ENCODE measurements at regions not wholly inside any gene's neighbourhood (a gene's known extent, or its start where the extent isn't known, plus 50 kb on each side); places are given as distances from the start of the nearest gene placed in this dataset.

- no peak for DNase-seq (ENCODE audit: low spot score)
- Mint-ChIP-seq H3K27me3 (ENCODE audit: unreplicated experiment) (no peaks in the 10 kb centered on the region), H3K27ac (ENCODE audit: unreplicated experiment) (peak overlapping the region; percentile 86), H3K9me3 (ENCODE audit: unreplicated experiment) (no peaks in the 10 kb centered on the region), H3K36me3 (ENCODE audit: low read depth, unreplicated experiment) (peaks cover 3% of the 10 kb centered on the region), H3K4me3 (ENCODE audit: unreplicated experiment) (no peak overlapping the region), H3K4me1 (ENCODE audit: unreplicated experiment) (peaks cover 16% of the 10 kb centered on the region)
- TF ChIP-seq CTCF (IDR thresholded peaks at IDR 0.05; ENCODE audit: unreplicated experiment) = no peak
These were observed 146.0 kb downstream of the FOXA2 start for GRCh38 chr20:22438346-22438745.

- DNase-seq (ENCODE audit: low spot score) = no peak
- H3K27me3 Mint-ChIP-seq (ENCODE audit: unreplicated experiment) = no peaks in the 10 kb centered on the region
- no peaks in the 10 kb centered on the region for H3K9me3 Mint-ChIP-seq (ENCODE audit: unreplicated experiment)
- no peak for TF ChIP-seq CTCF (IDR thresholded peaks at IDR 0.05; ENCODE audit: unreplicated experiment)
- H3K4me1 Mint-ChIP-seq (ENCODE audit: unreplicated experiment) = peaks cover 16% of the 10 kb centered on the region
- no peak overlapping the region for H3K27ac Mint-ChIP-seq (ENCODE audit: unreplicated experiment)
- peaks cover 3% of the 10 kb centered on the region for H3K36me3 Mint-ChIP-seq (ENCODE audit: low read depth, unreplicated experiment)
- no peak overlapping the region for H3K4me3 Mint-ChIP-seq (ENCODE audit: unreplicated experiment)
These were observed 147.0 kb downstream of the FOXA2 start for GRCh38 chr20:22437354-22437753.

- Mint-ChIP-seq H3K36me3 (ENCODE audit: low read depth, unreplicated experiment) (peaks cover 3% of the 10 kb centered on the region), H3K9me3 (ENCODE audit: unreplicated experiment) (no peaks in the 10 kb centered on the region), H3K4me1 (ENCODE audit: unreplicated experiment) (no peaks in the 10 kb centered on the region), H3K4me3 (ENCODE audit: unreplicated experiment) (no peak overlapping the region), H3K27ac (ENCODE audit: unreplicated experiment) (no peak overlapping the region), H3K27me3 (ENCODE audit: unreplicated experiment) (peaks cover 2% of the 10 kb centered on the region)
- no peak for TF ChIP-seq CTCF (IDR thresholded peaks at IDR 0.05; ENCODE audit: unreplicated experiment)
- no peak for DNase-seq (ENCODE audit: low spot score)
These were observed 153.0 kb downstream of the FOXA2 start for GRCh38 chr20:22431419-22431818.

DNA sequence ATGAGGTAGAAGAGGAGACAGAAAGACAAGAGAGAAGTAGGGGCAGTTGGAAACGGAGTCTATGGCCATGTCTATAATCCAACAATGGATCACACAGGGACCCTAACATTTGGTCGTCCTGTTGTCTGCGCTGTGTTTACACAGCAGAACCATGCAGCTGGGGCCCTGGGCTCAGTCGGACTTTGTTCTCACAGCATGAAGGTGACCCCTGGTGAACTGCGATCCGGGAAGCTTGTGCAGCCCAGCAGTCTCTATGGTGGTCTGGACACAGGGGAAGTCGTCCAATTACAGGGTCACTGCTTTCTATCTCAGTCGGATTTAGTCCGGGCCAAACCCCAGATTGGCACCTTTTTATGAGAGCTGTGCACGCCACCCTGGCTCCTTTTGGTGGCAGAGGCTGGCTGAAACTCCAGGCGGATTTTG, 153.6 kb downstream of the FOXA2 start:
- H3K27ac Mint-ChIP-seq (ENCODE audit: unreplicated experiment) = no peak overlapping the region
- no peaks in the 10 kb centered on the region for H3K9me3 Mint-ChIP-seq (ENCODE audit: unreplicated experiment)
- H3K4me3 Mint-ChIP-seq (ENCODE audit: unreplicated experiment) = no peak overlapping the region
- peaks cover 3% of the 10 kb centered on the region for H3K36me3 Mint-ChIP-seq (ENCODE audit: low read depth, unreplicated experiment)
- H3K4me1 Mint-ChIP-seq (ENCODE audit: unreplicated experiment) = no peaks in the 10 kb centered on the region
- DNase-seq (ENCODE audit: low spot score) = no peak
- H3K27me3 Mint-ChIP-seq (ENCODE audit: unreplicated experiment) = peaks cover 2% of the 10 kb centered on the region
- TF ChIP-seq CTCF (IDR thresholded peaks at IDR 0.05; ENCODE audit: unreplicated experiment) = no peak

- peaks cover 3% of the 10 kb centered on the region for H3K36me3 Mint-ChIP-seq (ENCODE audit: low read depth, unreplicated experiment)
- DNase-seq (ENCODE audit: low spot score) = no peak
- H3K9me3 Mint-ChIP-seq (ENCODE audit: unreplicated experiment) = no peaks in the 10 kb centered on the region
- no peaks in the 10 kb centered on the region for H3K4me1 Mint-ChIP-seq (ENCODE audit: unreplicated experiment)
- no peak overlapping the region for H3K27ac Mint-ChIP-seq (ENCODE audit: unreplicated experiment)
- TF ChIP-seq CTCF (IDR thresholded peaks at IDR 0.05; ENCODE audit: unreplicated experiment) = no peak
- no peak overlapping the region for H3K4me3 Mint-ChIP-seq (ENCODE audit: unreplicated experiment)
- H3K27me3 Mint-ChIP-seq (ENCODE audit: unreplicated experiment) = peaks cover 2% of the 10 kb centered on the region
These were observed 154.1 kb downstream of the FOXA2 start for GRCh38 chr20:22430154-22430745.
